Effector memory CD8-positive, alpha-beta T cell (primary cell): ENCODE measurements at regions not wholly inside any gene's neighbourhood (a gene's known extent, or its start where the extent isn't known, plus 50 kb on each side); places are given as distances from the start of the nearest gene placed in this dataset.
"Not testable (repeated sequence)": the region's sequence is repeated elsewhere in the genome, so short reads cannot be mapped to it uniquely, and the experiment has no call there.

Experiments used
- ATAC-seq: fragments of 150-1000 bp; cut with Tn5 transposase; replicated peaks from 2 replicates; pipeline ENCODE4 v1.10.0; 2021; ENCODE audit warnings: mild to moderate bottlenecking, moderate library complexity
- DNase-seq, 3 experiments: peaks; one replicate each; pipeline ENCODE4 v3.0.0; 2021
- H3K27ac Mint-ChIP-seq, 2 donors: one replicate each; pipeline ENCODE4 v1.8.0; 2022; ENCODE audit warnings: mild to moderate bottlenecking in 2 of 2, mixed read lengths in 2 of 2, moderate library complexity in 2 of 2
- H3K27me3 Mint-ChIP-seq, 2 donors: one replicate each; pipeline ENCODE4 v1.8.0; 2022; ENCODE audit warnings: mixed read lengths in 2 of 2
- H3K36me3 Mint-ChIP-seq: one replicate; pipeline ENCODE4 v1.8.0; 2022; ENCODE audit warnings: mild to moderate bottlenecking, moderate library complexity, mixed read lengths; ENCODE audit not compliant: insufficient read depth
- H3K4me1 Mint-ChIP-seq, 2 donors: one replicate each; pipeline ENCODE4 v1.8.0; 2022; ENCODE audit warnings: low read depth in 2 of 2, mixed read lengths in 2 of 2
- H3K4me3 Mint-ChIP-seq, 2 donors: one replicate each; pipeline ENCODE4 v1.8.0; 2022; ENCODE audit warnings: mild to moderate bottlenecking in 2 of 2, mixed read lengths in 2 of 2, moderate library complexity in 2 of 2
- H3K9me3 Mint-ChIP-seq, 2 donors: one replicate each; pipeline ENCODE4 v1.8.0; 2022; ENCODE audit warnings: mixed read lengths in 2 of 2

DNA sequence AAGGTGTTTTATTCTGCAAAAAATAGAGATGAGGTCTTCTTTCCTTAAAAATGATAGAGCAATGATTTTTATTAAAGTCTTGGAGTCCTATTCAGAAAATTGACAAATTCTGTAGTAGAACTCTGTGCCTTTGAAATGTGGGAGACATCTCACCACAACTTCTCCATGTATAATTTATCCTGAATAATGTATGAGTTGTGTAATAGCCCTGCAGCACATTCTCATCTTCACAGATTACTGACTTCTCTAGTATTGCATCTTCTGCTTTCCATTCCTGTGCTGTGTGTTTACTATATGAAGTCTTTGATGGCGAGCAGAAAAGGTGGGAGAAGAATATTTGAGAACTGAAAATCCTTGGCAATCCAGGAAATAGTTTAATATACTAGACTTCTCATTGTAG, 255.6 kb downstream of the TTC6 start:
- ATAC-seq, result no peak
- Mint-ChIP-seq H3K9me3 (peaks cover 0 to 6% of the 10 kb centered on the region in 2 donors), H3K4me3 (no peak overlapping the region), H3K27me3 (peaks cover 0 to 6% of the 10 kb centered on the region in 2 donors), H3K27ac (no peak overlapping the region), H3K4me1 (no peaks in the 10 kb centered on the region), H3K36me3 (no peaks in the 10 kb centered on the region)
- no peak for DNase-seq

- Mint-ChIP-seq H3K27ac (no peak overlapping the region), H3K4me1 (no peaks in the 10 kb centered on the region), H3K9me3 (peaks cover 0 to 6% of the 10 kb centered on the region in 2 donors), H3K4me3 (no peak overlapping the region), H3K27me3 (no peaks in the 10 kb centered on the region), H3K36me3 (no peaks in the 10 kb centered on the region)
- ATAC-seq, result no peak
- DNase-seq, result no peak
Observed at GRCh38 chr14:37855871-37856270, 260.4 kb downstream of the TTC6 start.

DNA sequence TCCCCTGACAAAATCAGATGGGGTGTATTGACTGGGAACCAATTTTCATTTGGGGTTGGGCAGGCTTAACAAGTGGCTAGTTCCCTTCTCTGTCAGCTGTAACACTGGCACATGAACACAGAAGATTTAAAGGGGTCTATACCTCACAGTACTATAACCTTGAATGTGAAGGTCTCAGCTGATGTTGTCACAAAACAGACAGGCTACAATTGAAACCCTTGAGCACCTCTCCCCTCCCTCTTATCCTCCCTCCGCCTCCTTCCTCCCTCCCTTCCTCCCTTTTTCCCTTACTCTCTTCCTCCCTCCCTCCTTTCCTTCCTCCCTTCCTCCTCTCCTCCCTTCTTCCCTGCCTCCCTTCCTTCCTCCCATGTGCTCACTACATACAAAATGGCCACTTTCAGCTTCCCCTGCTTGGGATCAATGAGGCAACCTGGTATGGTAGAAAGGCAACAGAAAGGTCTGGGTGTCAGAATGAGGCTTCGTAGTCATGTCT, 262.4 kb downstream of the TTC6 start:
- no peaks in the 10 kb centered on the region for H3K4me1 Mint-ChIP-seq
- peaks cover 0 to 6% of the 10 kb centered on the region in 2 donors for H3K9me3 Mint-ChIP-seq
- no peak for ATAC-seq
- H3K36me3 Mint-ChIP-seq, result no peaks in the 10 kb centered on the region
- no peak for DNase-seq
- no peak overlapping the region for H3K27ac Mint-ChIP-seq
- H3K4me3 Mint-ChIP-seq, result no peak overlapping the region
- H3K27me3 Mint-ChIP-seq, result no peaks in the 10 kb centered on the region

DNA sequence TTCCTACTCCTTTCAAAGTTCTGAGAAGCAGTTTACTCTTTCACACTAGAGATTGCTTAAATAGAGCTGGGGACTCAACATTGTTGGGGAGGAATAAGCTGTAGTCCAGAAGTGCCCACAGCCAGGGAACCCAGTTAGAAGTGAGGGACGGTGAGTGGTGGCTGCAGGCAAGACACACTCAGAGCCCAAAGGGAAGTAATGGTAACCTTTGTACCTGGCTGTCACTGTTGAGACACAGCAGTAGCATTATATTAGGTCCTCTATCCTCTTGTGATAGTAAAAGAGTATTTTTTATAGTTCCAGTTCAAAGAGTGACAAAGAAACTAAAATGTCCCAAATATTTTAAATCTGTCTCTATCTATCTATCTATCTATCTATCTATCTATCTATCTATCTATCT, 263.3 kb downstream of the TTC6 start:
- H3K4me1 Mint-ChIP-seq, result no peaks in the 10 kb centered on the region
- DNase-seq (no peak), ATAC-seq (no peak)
- no peaks in the 10 kb centered on the region for H3K27me3 Mint-ChIP-seq
- H3K36me3 Mint-ChIP-seq, result no peaks in the 10 kb centered on the region
- no peak overlapping the region for H3K27ac Mint-ChIP-seq
- peaks cover 0 to 6% of the 10 kb centered on the region in 2 donors for H3K9me3 Mint-ChIP-seq
- no peak overlapping the region for H3K4me3 Mint-ChIP-seq

GRCh38 chr14:37859177-37859576, 263.7 kb downstream of the TTC6 start:
- no peak for ATAC-seq
- Mint-ChIP-seq H3K36me3 (no peaks in the 10 kb centered on the region), H3K27ac (no peak overlapping the region), H3K4me3 (no peak overlapping the region), H3K27me3 (no peaks in the 10 kb centered on the region), H3K4me1 (no peaks in the 10 kb centered on the region), H3K9me3 (peaks cover 0 to 2% of the 10 kb centered on the region in 2 donors)
- DNase-seq, result no peak

DNA sequence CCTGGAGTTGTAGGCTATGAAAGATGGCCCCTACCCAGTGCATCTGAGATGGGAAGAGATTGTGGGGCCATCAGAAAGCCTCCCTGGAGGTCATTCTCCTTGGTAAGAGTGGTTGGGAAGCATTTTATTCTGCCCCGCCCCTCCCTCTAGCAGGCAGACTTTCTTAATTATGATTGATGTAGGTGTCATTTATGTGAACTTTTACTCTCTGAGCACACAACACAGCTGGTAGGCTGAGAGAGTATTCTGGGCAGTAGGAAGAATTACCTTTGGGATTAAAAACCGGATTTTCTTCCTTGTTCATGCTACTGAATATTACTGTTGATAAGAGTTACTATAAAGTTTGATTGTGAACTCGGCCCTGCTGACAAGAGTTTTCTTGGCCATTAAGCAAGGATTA, 266.8 kb downstream of the TTC6 start:
- Mint-ChIP-seq H3K4me1 (no peaks in the 10 kb centered on the region), H3K36me3 (no peaks in the 10 kb centered on the region), H3K9me3 (no peaks in the 10 kb centered on the region), H3K27ac (no peak overlapping the region), H3K27me3 (no peaks in the 10 kb centered on the region), H3K4me3 (no peak overlapping the region)
- no peak for DNase-seq
- ATAC-seq, result no peak

DNA sequence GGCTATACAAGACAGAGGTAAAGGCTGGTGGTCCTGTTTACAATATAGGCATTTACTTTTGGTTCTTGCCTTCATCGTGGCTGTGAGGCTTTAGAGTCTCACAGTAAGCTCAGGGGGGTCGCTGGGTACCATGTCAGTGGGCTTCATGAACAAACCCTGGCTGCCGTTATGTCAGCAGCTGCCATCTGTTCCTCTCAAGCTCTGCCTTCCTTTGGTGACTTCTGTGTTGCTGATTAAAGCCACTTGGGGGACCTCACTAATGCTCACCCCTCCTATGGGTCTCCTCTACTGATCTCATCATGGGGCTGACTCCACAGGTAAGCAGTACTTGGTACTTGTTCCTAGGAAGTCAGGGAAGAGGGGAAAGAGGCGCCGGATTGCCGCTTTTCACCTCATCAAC, 268.7 kb downstream of the TTC6 start:
- H3K9me3 Mint-ChIP-seq, result no peaks in the 10 kb centered on the region
- no peak overlapping the region for H3K4me3 Mint-ChIP-seq
- DNase-seq (no peak), ATAC-seq (no peak)
- H3K27ac Mint-ChIP-seq, result no peak overlapping the region
- H3K27me3 Mint-ChIP-seq, result peaks cover 0 to 4% of the 10 kb centered on the region in 2 donors
- no peaks in the 10 kb centered on the region for H3K4me1 Mint-ChIP-seq
- H3K36me3 Mint-ChIP-seq, result no peaks in the 10 kb centered on the region

DNA sequence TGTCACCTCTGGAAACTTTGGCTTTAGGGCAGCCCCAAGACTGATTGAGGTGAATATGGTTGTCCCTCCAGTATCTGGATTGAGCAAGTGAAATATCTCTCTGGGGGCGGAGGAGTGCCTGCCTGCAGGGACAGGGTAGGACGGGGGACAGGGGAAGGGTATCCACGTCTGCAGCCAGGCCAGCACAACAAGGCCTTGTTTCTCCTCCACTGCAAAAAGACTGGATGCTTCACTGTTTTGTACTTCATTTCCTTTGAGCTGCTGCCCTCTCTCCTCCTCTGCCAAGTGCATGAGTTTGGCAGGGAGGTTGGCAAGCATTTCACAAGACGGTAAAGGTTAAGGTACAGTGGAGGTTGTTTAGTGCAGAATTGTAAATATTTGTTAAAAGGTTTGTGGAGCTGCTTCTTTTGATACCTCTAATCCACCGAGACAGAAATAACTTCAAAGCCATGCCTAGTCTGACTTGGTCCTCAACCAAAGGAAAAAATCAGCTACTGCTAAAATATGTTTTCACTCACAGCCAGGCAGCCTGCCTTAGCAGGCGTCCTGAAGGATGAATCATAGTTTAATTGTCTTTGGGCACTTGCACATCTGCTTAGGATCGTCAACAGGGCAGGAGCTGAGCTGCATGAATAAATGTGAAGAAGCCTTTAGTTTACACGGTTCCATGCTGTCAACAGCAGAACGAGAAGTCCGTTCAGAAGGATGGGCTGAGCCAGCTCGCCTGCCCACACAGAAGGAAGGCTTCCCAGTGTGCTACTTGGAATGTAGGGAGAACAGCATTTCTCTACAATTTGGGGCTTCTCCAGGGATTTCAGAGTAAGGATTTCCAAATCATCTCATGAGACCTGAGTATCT, 269.7 kb downstream of the TTC6 start:
- H3K4me3 Mint-ChIP-seq, result no peak overlapping the region
- ATAC-seq, result no peak
- H3K27ac Mint-ChIP-seq, result no peak overlapping the region
- peaks cover 0 to 7% of the 10 kb centered on the region in 2 donors for H3K27me3 Mint-ChIP-seq
- no peaks in the 10 kb centered on the region for H3K4me1 Mint-ChIP-seq
- no peaks in the 10 kb centered on the region for H3K9me3 Mint-ChIP-seq
- no peaks in the 10 kb centered on the region for H3K36me3 Mint-ChIP-seq
- DNase-seq, result no peak

DNA sequence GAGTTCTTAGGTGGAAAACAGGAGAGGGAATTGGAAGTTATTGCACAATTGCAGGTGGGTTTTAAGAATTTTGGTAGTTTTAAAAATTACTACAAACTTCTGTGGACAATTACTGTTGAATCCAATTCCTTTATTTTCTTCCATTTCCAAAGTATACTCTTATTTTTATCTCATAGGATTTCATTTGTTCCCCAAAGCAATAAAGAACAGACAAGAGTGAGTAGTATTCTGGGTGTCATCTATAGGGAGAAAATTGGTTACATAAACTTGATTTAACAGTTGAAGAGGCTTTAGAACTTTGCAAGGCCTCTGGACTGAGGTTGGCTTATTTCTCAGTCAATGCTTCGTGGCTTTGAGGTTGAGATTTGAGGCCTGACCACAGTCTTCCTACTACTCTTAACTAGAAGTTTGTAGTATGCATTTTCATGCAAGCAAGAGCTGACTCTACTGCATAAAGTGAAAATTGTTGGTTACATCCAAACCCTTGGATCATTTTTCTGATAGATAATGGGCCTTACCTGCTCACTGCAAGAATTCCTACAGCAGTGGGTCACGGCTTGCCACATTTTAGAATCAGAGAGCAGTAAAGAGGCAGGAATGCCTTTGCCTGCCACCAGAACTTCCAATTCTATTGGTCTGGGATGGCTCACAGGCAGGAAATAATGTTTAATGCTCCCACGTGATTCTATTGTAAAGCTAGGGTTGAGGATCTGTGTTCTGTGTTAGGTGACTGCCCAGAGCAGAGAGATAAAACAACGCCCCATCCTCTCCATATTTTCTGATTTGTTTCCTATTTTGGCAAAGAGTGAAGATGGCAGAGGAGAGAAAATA, 270.5 kb downstream of the TTC6 start:
- no peaks in the 10 kb centered on the region for H3K36me3 Mint-ChIP-seq
- DNase-seq, result no peak
- peaks cover 0 to 14% of the 10 kb centered on the region in 2 donors for H3K27me3 Mint-ChIP-seq
- no peaks in the 10 kb centered on the region for H3K4me1 Mint-ChIP-seq
- no peak for ATAC-seq
- H3K27ac Mint-ChIP-seq, result no peak overlapping the region
- no peaks in the 10 kb centered on the region for H3K9me3 Mint-ChIP-seq
- H3K4me3 Mint-ChIP-seq, result no peak overlapping the region

GRCh38 chr14:37869633-37870032, 274.2 kb downstream of the TTC6 start:
- ATAC-seq (no peak), DNase-seq (no peak)
- no peak overlapping the region for H3K4me3 Mint-ChIP-seq
- peaks cover 0 to 14% of the 10 kb centered on the region in 2 donors for H3K27me3 Mint-ChIP-seq
- H3K4me1 Mint-ChIP-seq, result peaks cover 2% of the 10 kb centered on the region in 2 donors
- no peaks in the 10 kb centered on the region for H3K36me3 Mint-ChIP-seq
- no peaks in the 10 kb centered on the region for H3K9me3 Mint-ChIP-seq
- H3K27ac Mint-ChIP-seq, result no peak overlapping the region

DNA sequence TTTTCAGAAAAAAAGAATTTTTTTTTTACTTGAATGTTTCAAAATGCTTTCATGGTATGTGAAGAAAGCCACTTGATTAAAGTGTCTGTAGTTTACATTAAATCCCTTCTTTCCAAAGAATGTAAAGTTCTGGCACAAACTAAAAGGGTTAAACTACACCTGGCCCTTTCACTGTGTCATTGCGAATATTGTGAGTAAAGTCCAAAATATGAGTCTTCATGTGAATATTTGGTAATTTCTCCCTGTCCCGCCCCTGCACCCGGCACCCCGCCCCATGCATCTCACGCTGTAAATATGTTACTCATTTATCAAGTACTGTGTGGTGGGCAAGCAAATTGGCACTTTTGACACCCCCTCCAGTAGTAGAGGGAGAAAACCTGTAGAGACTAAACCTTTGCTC, 274.7 kb downstream of the TTC6 start:
- H3K4me1 Mint-ChIP-seq, result peaks cover 5 to 7% of the 10 kb centered on the region in 2 donors
- no peaks in the 10 kb centered on the region for H3K9me3 Mint-ChIP-seq
- no peak overlapping the region for H3K27ac Mint-ChIP-seq
- H3K27me3 Mint-ChIP-seq, result peaks cover 0 to 14% of the 10 kb centered on the region in 2 donors
- no peak overlapping the region for H3K4me3 Mint-ChIP-seq
- DNase-seq, result no peak
- H3K36me3 Mint-ChIP-seq, result no peaks in the 10 kb centered on the region
- no peak for ATAC-seq

DNA sequence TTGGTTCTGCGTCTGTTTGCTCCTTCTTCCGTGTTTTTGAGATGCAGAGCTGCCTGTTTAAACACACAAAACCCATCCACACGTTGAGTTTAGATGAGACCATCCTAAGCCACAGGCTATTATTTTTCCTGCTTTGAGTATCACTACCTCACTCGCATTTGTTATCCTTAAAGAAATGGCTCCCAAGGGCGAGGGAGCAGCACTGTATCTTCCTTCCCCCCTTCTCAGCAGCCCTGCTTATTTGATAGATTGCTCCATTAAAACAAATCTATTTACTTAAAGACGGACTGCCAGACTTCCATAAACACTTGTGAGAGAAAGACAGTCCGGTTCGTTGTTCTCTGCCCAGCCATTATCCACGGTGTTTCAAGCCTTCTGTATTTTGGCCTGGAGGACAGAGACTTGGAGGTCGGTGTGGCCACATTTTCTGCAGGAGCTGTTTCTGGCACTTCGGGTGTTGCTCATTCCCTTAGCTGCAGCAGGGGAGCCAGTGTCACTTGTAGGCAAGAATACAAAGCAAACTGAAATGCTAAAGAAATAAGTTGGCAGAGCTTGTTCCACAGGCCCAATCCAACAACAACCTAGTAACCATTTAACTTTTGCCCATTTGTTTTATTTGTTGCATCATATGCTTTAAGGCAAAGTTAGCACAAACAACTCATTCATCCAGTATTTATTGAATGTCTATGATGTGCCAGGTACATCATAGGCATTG, 275.4 kb downstream of the TTC6 start:
- Mint-ChIP-seq H3K4me3 (no peak overlapping the region), H3K4me1 (peaks cover 5 to 7% of the 10 kb centered on the region in 2 donors), H3K36me3 (no peaks in the 10 kb centered on the region), H3K27me3 (peaks cover 0 to 14% of the 10 kb centered on the region in 2 donors), H3K9me3 (no peaks in the 10 kb centered on the region), H3K27ac (no peak overlapping the region)
- DNase-seq (no peak), ATAC-seq (no peak)

GRCh38 chr14:37874065-37874428, 278.6 kb downstream of the TTC6 start:
- H3K36me3 Mint-ChIP-seq, H3K4me3 Mint-ChIP-seq, DNase-seq, H3K4me1 Mint-ChIP-seq, H3K9me3 Mint-ChIP-seq, ATAC-seq, H3K27ac Mint-ChIP-seq: not testable (repeated sequence)
- peaks cover 0 to 11% of the 10 kb centered on the region in 2 donors for H3K27me3 Mint-ChIP-seq
